ENCODE measurements at regions not wholly inside any gene's neighbourhood (a gene's known extent, or its start where the extent isn't known, plus 50 kb on each side); places are given as distances from the start of the nearest gene placed in this dataset.

DNA sequence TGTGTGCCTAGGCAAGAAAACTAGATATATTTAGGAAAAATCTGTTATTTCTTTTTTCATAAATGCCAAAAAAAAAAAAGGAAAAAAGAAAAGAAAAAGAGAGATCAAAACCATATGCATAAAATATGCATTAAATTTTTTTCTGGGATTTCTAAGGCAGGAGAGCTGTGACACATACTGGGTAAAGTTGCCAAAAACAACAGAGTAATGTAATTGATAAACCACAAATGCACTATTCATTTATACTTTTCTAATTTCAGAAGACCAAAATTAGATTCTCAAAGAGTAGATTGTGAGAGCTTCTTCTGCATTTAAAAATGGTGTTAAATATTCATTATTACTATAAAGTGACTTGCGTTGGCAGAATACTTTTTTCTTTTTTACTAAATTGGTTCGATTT is 673.8 kb upstream of the MGAT4C start:
- Histone ChIP-seq H3K79me2 (ENCODE audit: control insufficient read depth, low read length) (no peaks in the 10 kb centered on the region), H3K4me1 (ENCODE audit: control insufficient read depth, low read length) (no peaks in the 10 kb centered on the region), H3K27ac (ENCODE audit: low read depth, low read length) (no peak overlapping the region), H3K36me3 (ENCODE audit: control insufficient read depth, low read length) (no peaks in the 10 kb centered on the region), H3K4me2 (ENCODE audit: low read length) (no peak overlapping the region), H3K4me3 (ENCODE audit: low read length) (no peak overlapping the region), H3K9me3 (ENCODE audit: control insufficient read depth, insufficient read depth, low read length) (no peaks in the 10 kb centered on the region), H3K9me2 (replicated peaks; ENCODE audit: control insufficient read depth, low read length) (no peaks in the 10 kb centered on the region), H3F3A (ENCODE audit: control insufficient read depth, insufficient read depth) (no peaks in the 10 kb centered on the region), H3K27me3 (ENCODE audit: control insufficient read depth, low read length) (no peaks in the 10 kb centered on the region), H4K20me1 (ENCODE audit: control insufficient read depth, insufficient read depth, low read depth, low read length) (no peaks in the 10 kb centered on the region)
- TF ChIP-seq, protein P1, sequence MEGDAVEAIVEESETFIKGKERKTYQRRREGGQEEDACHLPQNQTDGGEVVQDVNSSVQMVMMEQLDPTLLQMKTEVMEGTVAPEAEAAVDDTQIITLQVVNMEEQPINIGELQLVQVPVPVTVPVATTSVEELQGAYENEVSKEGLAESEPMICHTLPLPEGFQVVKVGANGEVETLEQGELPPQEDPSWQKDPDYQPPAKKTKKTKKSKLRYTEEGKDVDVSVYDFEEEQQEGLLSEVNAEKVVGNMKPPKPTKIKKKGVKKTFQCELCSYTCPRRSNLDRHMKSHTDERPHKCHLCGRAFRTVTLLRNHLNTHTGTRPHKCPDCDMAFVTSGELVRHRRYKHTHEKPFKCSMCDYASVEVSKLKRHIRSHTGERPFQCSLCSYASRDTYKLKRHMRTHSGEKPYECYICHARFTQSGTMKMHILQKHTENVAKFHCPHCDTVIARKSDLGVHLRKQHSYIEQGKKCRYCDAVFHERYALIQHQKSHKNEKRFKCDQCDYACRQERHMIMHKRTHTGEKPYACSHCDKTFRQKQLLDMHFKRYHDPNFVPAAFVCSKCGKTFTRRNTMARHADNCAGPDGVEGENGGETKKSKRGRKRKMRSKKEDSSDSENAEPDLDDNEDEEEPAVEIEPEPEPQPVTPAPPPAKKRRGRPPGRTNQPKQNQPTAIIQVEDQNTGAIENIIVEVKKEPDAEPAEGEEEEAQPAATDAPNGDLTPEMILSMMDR (IDR thresholded peaks at IDR 0.05; ENCODE audit: low read depth, low read length, poor library complexity, severe bottlenecking): no peak
- no peak for TF ChIP-seq EZH2phosphoT487 (IDR thresholded peaks at IDR 0.05; ENCODE audit: borderline replicate concordance, low read length)

DNA sequence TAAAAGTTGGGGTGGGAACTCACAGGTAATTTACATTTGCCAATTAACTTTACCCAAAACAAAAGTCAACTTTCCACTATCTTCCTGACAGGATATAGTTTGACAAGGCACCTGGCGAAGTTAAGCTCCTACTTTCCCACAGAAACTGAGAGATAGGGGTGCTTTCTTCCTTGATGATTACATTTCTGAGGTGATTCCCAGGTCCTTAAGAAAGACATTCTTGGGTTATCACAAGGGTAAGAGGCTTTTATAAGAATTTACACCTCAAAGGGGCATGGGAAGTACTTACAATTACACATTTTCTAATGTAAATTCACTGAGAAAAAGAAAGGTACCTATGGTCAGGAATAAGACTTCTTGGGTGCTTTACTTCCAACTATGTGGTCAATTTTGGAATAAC is 660.9 kb upstream of the MGAT4C start:
- H3K4me1 ChIP-seq (ENCODE audit: control insufficient read depth, low read length): no peaks in the 10 kb centered on the region
- no peak for TF ChIP-seq EZH2phosphoT487 (IDR thresholded peaks at IDR 0.05; ENCODE audit: borderline replicate concordance, low read length)
- TF ChIP-seq, protein P1 (IDR thresholded peaks at IDR 0.05; ENCODE audit: low read depth, low read length, poor library complexity, severe bottlenecking): no peak
- H3K79me2 ChIP-seq (ENCODE audit: control insufficient read depth, low read length): no peaks in the 10 kb centered on the region
- H3K36me3 ChIP-seq (ENCODE audit: control insufficient read depth, low read length): no peaks in the 10 kb centered on the region
- H3K27ac ChIP-seq (ENCODE audit: low read depth, low read length): no peak overlapping the region
- no peaks in the 10 kb centered on the region for H3F3A ChIP-seq (ENCODE audit: control insufficient read depth, insufficient read depth)
- H4K20me1 ChIP-seq (ENCODE audit: control insufficient read depth, insufficient read depth, low read depth, low read length): no peaks in the 10 kb centered on the region
- no peaks in the 10 kb centered on the region for H3K9me2 ChIP-seq (replicated peaks; ENCODE audit: control insufficient read depth, low read length)
- no peak overlapping the region for H3K4me3 ChIP-seq (ENCODE audit: low read length)
- H3K9me3 ChIP-seq (ENCODE audit: control insufficient read depth, insufficient read depth, low read length): no peaks in the 10 kb centered on the region
- no peak overlapping the region for H3K4me2 ChIP-seq (ENCODE audit: low read length)
- H3K27me3 ChIP-seq (ENCODE audit: control insufficient read depth, low read length): no peaks in the 10 kb centered on the region

DNA sequence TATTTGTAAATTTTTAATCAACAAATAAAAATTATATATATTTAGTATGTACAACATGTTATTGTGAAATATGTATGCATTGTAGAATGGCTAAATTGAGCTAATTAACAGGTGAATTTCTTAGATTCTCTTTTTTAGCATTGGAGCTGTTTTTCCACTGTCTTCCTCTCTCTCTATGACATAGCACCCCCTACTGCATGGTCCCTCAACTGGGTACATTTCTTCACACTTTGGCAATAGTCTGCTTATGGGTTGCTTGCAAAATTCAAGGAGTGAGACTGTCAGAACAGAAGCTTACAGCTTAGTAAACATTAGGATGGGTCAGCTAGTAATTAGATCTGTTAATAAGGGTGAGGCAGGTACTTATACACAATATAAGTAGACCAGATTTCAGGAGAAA is 658.5 kb upstream of the MGAT4C start:
- Histone ChIP-seq H3K27me3 (ENCODE audit: control insufficient read depth, low read length) (no peaks in the 10 kb centered on the region), H3K79me2 (ENCODE audit: control insufficient read depth, low read length) (no peaks in the 10 kb centered on the region), H3F3A (ENCODE audit: control insufficient read depth, insufficient read depth) (no peaks in the 10 kb centered on the region), H3K9me2 (replicated peaks; ENCODE audit: control insufficient read depth, low read length) (no peaks in the 10 kb centered on the region), H3K4me2 (ENCODE audit: low read length) (no peak overlapping the region), H3K4me3 (ENCODE audit: low read length) (no peak overlapping the region), H3K4me1 (ENCODE audit: control insufficient read depth, low read length) (no peaks in the 10 kb centered on the region), H4K20me1 (ENCODE audit: control insufficient read depth, insufficient read depth, low read depth, low read length) (no peaks in the 10 kb centered on the region), H3K36me3 (ENCODE audit: control insufficient read depth, low read length) (no peaks in the 10 kb centered on the region), H3K27ac (ENCODE audit: low read depth, low read length) (no peak overlapping the region), H3K9me3 (ENCODE audit: control insufficient read depth, insufficient read depth, low read length) (no peaks in the 10 kb centered on the region)
- TF ChIP-seq EZH2phosphoT487 (IDR thresholded peaks at IDR 0.05; ENCODE audit: borderline replicate concordance, low read length): no peak
- TF ChIP-seq, protein P1 (IDR thresholded peaks at IDR 0.05; ENCODE audit: low read depth, low read length, poor library complexity, severe bottlenecking): no peak

DNA sequence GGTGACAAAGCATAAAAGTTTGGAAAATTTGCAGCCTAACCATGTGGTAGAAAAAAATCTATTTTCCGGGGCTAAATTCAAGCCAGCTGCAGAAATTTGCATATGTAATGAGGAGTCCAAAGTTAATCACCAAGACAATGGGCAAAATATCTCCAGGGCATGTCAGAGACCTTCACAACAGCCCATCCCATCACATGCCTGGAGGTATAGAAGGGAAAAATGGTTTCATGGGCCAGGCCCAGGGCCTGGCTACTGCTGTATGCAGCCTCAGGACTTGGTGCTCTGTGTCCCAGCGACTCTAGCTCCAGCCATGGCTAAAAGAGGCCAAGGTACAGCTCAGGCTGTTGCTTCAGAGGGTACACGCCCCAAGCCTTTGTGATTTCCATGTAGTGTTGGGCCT is 655.8 kb upstream of the MGAT4C start:
- Histone ChIP-seq H3K4me3 (ENCODE audit: low read length) (no peak overlapping the region), H3K27me3 (ENCODE audit: control insufficient read depth, low read length) (no peaks in the 10 kb centered on the region), H3K4me1 (ENCODE audit: control insufficient read depth, low read length) (no peaks in the 10 kb centered on the region), H3F3A (ENCODE audit: control insufficient read depth, insufficient read depth) (no peaks in the 10 kb centered on the region), H3K36me3 (ENCODE audit: control insufficient read depth, low read length) (no peaks in the 10 kb centered on the region), H3K79me2 (ENCODE audit: control insufficient read depth, low read length) (no peaks in the 10 kb centered on the region), H4K20me1 (ENCODE audit: control insufficient read depth, insufficient read depth, low read depth, low read length) (no peaks in the 10 kb centered on the region), H3K27ac (ENCODE audit: low read depth, low read length) (no peak overlapping the region), H3K9me2 (replicated peaks; ENCODE audit: control insufficient read depth, low read length) (no peaks in the 10 kb centered on the region), H3K4me2 (ENCODE audit: low read length) (no peak overlapping the region), H3K9me3 (ENCODE audit: control insufficient read depth, insufficient read depth, low read length) (no peaks in the 10 kb centered on the region)
- TF ChIP-seq, protein P1 (IDR thresholded peaks at IDR 0.05; ENCODE audit: low read depth, low read length, poor library complexity, severe bottlenecking): no peak
- no peak for TF ChIP-seq EZH2phosphoT487 (IDR thresholded peaks at IDR 0.05; ENCODE audit: borderline replicate concordance, low read length)

Data from DOHH2 (cell line).